ENCODE measurements at regions not wholly inside any gene's neighbourhood (a gene's known extent, or its start where the extent isn't known, plus 50 kb on each side); places are given as distances from the start of the nearest gene placed in this dataset.

- ChIA-PET POLR2A (no interaction called here), CTCF (interaction anchor here (1.0 to 23.2 kb wide), 2 partner anchors 9 to 22 kb away, joined by 4 to 174 read pairs; no protein-coding TSS in a partner anchor)
- H2AFZ ChIP-seq (ENCODE audit: low read depth), result no peak overlapping the region
- no peaks in the 10 kb centered on the region for H3K4me1 ChIP-seq (ENCODE audit: control insufficient read depth in 1 of 2, insufficient read depth in 2 of 2, low read depth in 1 of 2, low read length in 1 of 2)
- H3K79me2 ChIP-seq (ENCODE audit: insufficient read depth), result no peaks in the 10 kb centered on the region
- no peak overlapping the region for H3K4me3 ChIP-seq (ENCODE audit: low read depth in 2 of 2, low read length in 1 of 2)
- H3K9me3 ChIP-seq, result no peaks in the 10 kb centered on the region
- H3K27me3 ChIP-seq (ENCODE audit: insufficient read depth), result no peaks in the 10 kb centered on the region
- no peaks in the 10 kb centered on the region for H4K20me1 ChIP-seq (ENCODE audit: insufficient read depth)
- H3F3A ChIP-seq (replicated peaks; ENCODE audit: insufficient read depth), result no peaks in the 10 kb centered on the region
- H3K27ac ChIP-seq (ENCODE audit: low read depth in 2 of 2, low read length in 1 of 2), result no peak overlapping the region
- no peaks in the 10 kb centered on the region for H3K9me2 ChIP-seq
- WGBS (ENCODE audit: low lambda C conversion rate), result 48% methylated on average over 4 of the region's 4 CpGs
- no peak overlapping the region for H3K4me2 ChIP-seq
- no peak for DNase-seq
- no peak for TF ChIP-seq GABPA (IDR thresholded peaks at IDR 0.05; ENCODE audit: low read depth)
- TF ChIP-seq CHD2 (IDR thresholded peaks at IDR 0.05; ENCODE audit: low read length, partially characterized antibody), result no peak
- TF ChIP-seq EZH2phosphoT487 (IDR thresholded peaks at IDR 0.05; ENCODE audit: borderline replicate concordance, low read depth), result no peak
- TF ChIP-seq IRF3 (IDR thresholded peaks at IDR 0.05; ENCODE audit: low read depth, low read length), result no peak
- no peak for TF ChIP-seq ELF1 (IDR thresholded peaks at IDR 0.05)
- no peak for TF ChIP-seq NFIC (IDR thresholded peaks at IDR 0.05; ENCODE audit: borderline replicate concordance)
- TF ChIP-seq RCOR1 (IDR thresholded peaks at IDR 0.05; ENCODE audit: low read length), result no peak
- H3K9ac ChIP-seq, result no peak overlapping the region
- no peaks in the 10 kb centered on the region for H3K36me3 ChIP-seq (replicated peaks in 1 of 2; ENCODE audit: control insufficient read depth in 1 of 2, insufficient read depth in 2 of 2, low read length in 1 of 2)
These were observed 98.3 kb upstream of the SLC6A11 start for GRCh38 chr3:10717756-10718155.

DNA sequence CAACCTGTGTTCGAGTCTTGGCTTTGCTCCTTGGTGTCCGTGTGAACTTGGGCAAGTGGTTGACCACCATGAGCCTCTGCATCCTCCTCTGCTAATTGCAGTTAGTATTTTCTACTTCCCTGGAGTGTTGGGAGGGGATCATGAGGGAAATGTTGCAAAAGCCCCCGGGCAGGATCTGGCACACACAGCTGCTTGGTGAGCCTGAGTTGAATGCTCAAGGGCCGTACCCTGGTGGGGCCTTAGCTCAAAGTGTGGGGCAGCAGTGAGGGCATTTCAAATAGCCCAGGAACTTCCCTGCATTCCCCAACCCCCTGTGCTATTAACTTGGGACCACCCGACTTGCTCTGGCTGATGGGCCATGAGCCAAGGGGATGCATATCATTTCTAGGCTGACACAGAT, 94.9 kb upstream of the SLC6A11 start:
- 22% methylated on average over 5 of the region's 5 CpGs for WGBS (ENCODE audit: low lambda C conversion rate)
- Histone ChIP-seq H3K36me3 (replicated peaks in 1 of 2; ENCODE audit: control insufficient read depth in 1 of 2, insufficient read depth in 2 of 2, low read length in 1 of 2) (no peaks in the 10 kb centered on the region), H3K4me2 (no peak overlapping the region), H4K20me1 (ENCODE audit: insufficient read depth) (no peaks in the 10 kb centered on the region), H3F3A (replicated peaks; ENCODE audit: insufficient read depth) (no peaks in the 10 kb centered on the region), H3K79me2 (ENCODE audit: insufficient read depth) (no peaks in the 10 kb centered on the region), H3K9me3 (no peaks in the 10 kb centered on the region), H3K9me2 (no peaks in the 10 kb centered on the region), H3K9ac (no peak overlapping the region), H2AFZ (ENCODE audit: low read depth) (no peak overlapping the region), H3K4me1 (ENCODE audit: control insufficient read depth in 1 of 2, insufficient read depth in 2 of 2, low read depth in 1 of 2, low read length in 1 of 2) (no peaks in the 10 kb centered on the region), H3K27me3 (ENCODE audit: insufficient read depth) (no peaks in the 10 kb centered on the region), H3K27ac (ENCODE audit: low read depth in 2 of 2, low read length in 1 of 2) (no peak overlapping the region), H3K4me3 (ENCODE audit: low read depth in 2 of 2, low read length in 1 of 2) (no peak overlapping the region)
- ChIA-PET CTCF (interaction anchor here (1.1 to 23.2 kb wide), 3 partner anchors 14 to 303 kb away, joined by 3 to 174 read pairs (median 4); no protein-coding TSS in a partner anchor), POLR2A (no interaction called here)
- no peak for TF ChIP-seq NRF1 (IDR thresholded peaks at IDR 0.05; ENCODE audit: low read depth, low read length)
- TF ChIP-seq, protein P1, sequence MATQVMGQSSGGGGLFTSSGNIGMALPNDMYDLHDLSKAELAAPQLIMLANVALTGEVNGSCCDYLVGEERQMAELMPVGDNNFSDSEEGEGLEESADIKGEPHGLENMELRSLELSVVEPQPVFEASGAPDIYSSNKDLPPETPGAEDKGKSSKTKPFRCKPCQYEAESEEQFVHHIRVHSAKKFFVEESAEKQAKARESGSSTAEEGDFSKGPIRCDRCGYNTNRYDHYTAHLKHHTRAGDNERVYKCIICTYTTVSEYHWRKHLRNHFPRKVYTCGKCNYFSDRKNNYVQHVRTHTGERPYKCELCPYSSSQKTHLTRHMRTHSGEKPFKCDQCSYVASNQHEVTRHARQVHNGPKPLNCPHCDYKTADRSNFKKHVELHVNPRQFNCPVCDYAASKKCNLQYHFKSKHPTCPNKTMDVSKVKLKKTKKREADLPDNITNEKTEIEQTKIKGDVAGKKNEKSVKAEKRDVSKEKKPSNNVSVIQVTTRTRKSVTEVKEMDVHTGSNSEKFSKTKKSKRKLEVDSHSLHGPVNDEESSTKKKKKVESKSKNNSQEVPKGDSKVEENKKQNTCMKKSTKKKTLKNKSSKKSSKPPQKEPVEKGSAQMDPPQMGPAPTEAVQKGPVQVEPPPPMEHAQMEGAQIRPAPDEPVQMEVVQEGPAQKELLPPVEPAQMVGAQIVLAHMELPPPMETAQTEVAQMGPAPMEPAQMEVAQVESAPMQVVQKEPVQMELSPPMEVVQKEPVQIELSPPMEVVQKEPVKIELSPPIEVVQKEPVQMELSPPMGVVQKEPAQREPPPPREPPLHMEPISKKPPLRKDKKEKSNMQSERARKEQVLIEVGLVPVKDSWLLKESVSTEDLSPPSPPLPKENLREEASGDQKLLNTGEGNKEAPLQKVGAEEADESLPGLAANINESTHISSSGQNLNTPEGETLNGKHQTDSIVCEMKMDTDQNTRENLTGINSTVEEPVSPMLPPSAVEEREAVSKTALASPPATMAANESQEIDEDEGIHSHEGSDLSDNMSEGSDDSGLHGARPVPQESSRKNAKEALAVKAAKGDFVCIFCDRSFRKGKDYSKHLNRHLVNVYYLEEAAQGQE (IDR thresholded peaks at IDR 0.05; ENCODE audit: low read depth, low read length), result no peak
- TF ChIP-seq MXI1 (IDR thresholded peaks at IDR 0.05; ENCODE audit: low read depth, low read length), result no peak
- no peak for TF ChIP-seq POLR2AphosphoS5 (IDR thresholded peaks at IDR 0.05; ENCODE audit: low read depth, low read length)
- no peak for TF ChIP-seq CHD2 (IDR thresholded peaks at IDR 0.05; ENCODE audit: low read length, partially characterized antibody)
- TF ChIP-seq MEF2A (IDR thresholded peaks at IDR 0.05; ENCODE audit: borderline replicate concordance, low read depth), result no peak
- TF ChIP-seq RCOR1 (IDR thresholded peaks at IDR 0.05; ENCODE audit: low read length), result no peak
- no peak for TF ChIP-seq TCF12 (IDR thresholded peaks at IDR 0.05)
- no peak for TF ChIP-seq TEAD4 (IDR thresholded peaks at IDR 0.05; ENCODE audit: borderline replicate concordance, insufficient read depth)
- DNase-seq, result no peak
